ENCODE measurements at regions not wholly inside any gene's neighbourhood (a gene's known extent, or its start where the extent isn't known, plus 50 kb on each side); places are given as distances from the start of the nearest gene placed in this dataset.

- DNase-seq: peak; percentile 26
Observed at GRCh38 chr13:72151241-72151640, 284.2 kb upstream of the DACH1 start.

DNA sequence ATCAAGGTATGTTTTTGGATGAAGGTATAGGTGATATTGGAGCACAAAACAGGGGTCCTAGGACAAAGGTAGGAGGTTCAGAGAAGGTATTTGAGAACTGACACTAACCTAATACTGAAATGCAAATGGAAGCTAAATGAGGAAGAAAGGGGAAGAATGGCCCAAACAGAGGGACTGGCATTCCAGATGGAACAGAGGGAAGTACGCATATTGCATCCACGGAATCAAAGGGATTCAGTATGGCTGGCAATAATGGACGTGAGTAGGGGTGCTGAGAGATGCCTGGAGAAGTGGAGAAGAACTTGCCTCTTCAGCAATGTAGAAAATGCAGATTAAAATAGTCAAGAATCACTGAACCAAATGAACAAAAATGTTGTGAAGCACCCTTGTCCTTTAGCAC, 283.5 kb upstream of the DACH1 start:
- DNase-seq: no peak

- DNase-seq: no peak
Observed at GRCh38 chr13:72149701-72150100, 282.7 kb upstream of the DACH1 start.

- no peak for DNase-seq
Observed at GRCh38 chr13:72146816-72147215, 279.8 kb upstream of the DACH1 start.

GRCh38 chr13:72145383-72145782, 278.4 kb upstream of the DACH1 start:
- DNase-seq: no peak

DNA sequence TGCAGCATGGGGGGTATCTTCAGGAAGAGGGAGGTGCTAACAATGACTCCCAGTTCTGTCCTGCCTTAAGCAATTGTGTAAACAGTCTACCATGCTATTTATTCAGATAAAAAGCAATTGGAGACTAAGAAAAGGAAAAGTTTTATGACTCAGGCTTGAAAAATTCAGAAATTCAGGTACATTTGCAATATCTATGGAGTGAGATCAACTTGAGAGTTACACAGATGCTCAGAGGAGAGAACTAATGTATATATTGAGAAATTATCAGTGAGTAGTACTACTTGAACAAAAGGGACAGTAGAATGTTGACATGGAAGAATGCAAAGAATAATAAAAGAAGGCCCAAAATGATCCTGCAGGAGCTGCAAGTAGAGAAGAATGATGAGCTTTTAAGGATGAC, 277.6 kb upstream of the DACH1 start:
- DNase-seq: no peak

- DNase-seq: peak; percentile 39
Observed at GRCh38 chr13:72141855-72142519, 275.0 kb upstream of the DACH1 start.

GRCh38 chr13:72139192-72139591, 272.2 kb upstream of the DACH1 start:
- DNase-seq: no peak

GRCh38 chr13:72132075-72132474, 265.1 kb upstream of the DACH1 start:
- no peak for DNase-seq

DNA sequence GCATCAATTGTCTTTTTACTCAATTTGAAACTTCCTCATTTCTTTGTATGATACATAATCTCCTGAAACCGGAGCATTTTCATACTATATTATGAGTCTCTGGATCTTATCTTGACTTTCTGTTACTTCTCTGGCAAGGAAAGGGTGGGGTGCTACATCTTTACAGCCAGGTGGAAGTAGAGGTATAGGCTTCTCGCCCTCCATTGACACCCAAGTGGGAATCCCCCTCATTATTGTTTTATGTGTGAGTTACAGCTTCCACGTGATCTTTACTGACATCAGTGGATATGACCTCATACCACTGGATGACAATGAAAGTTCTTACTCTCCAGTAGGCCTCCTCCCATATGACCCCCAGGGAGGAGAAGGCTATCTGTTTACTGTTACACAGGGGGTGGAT, 262.1 kb upstream of the DACH1 start:
- DNase-seq: no peak

DNA sequence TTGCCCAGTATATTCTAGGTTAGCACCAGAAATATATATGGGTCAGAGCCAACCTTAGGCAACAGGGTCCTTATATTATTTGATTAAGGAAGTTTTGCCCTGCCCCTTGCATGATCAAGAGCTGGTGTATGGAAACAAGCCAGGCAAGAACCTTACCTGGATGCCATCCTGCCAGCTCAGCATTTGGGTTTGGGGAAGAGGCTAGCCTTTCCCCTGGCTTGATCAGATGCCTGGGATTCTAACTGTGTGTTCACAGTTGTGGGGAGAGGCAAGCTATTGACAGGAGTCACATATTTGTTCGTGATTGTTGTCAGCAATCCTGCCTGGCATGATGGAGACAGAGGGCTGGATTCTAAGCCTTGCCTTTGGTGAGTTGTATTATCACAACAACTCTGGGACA, 260.0 kb upstream of the DACH1 start:
- DNase-seq: no peak

GRCh38 chr13:72126424-72126823, 259.4 kb upstream of the DACH1 start:
- no peak for DNase-seq

GRCh38 chr13:72125561-72125960, 258.6 kb upstream of the DACH1 start:
- no peak for DNase-seq

GRCh38 chr13:72122661-72123255, 255.8 kb upstream of the DACH1 start:
- no peak for DNase-seq

GRCh38 chr13:72121466-72121865, 254.5 kb upstream of the DACH1 start:
- peak; percentile 39 for DNase-seq

- DNase-seq: peak; percentile 25
Observed at GRCh38 chr13:72120632-72121031, 253.6 kb upstream of the DACH1 start.

- DNase-seq: no peak
Observed at GRCh38 chr13:72113931-72114330, 246.9 kb upstream of the DACH1 start.

GRCh38 chr13:72113076-72113475, 246.1 kb upstream of the DACH1 start:
- no peak for DNase-seq

GRCh38 chr13:72112216-72112615, 245.2 kb upstream of the DACH1 start:
- no peak for DNase-seq

DNA sequence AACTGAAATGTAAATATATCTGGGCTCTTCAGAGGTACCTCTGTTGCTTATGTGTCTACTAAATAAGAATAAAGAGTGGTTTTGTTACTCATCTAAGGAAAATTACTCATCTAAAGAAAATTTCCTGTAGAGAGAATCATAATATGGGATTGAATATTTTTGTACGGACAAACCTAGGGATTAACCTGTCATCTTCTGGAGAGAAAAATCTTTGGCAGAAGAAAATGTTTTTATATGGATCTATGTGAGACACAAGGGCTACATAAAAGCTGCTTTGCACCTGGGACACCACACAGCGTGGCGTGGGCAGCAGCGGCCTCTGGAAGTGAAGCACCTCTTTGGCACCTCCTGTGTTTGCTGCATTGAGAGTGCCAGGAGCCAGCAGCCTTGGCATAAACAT, 242.9 kb upstream of the DACH1 start:
- DNase-seq: no peak

- no peak for DNase-seq
Observed at GRCh38 chr13:72104656-72105180, 237.7 kb upstream of the DACH1 start.

- DNase-seq: no peak
Observed at GRCh38 chr13:72101768-72102400, 234.9 kb upstream of the DACH1 start.

- DNase-seq: no peak
Observed at GRCh38 chr13:72100339-72100738, 233.3 kb upstream of the DACH1 start.

DNA sequence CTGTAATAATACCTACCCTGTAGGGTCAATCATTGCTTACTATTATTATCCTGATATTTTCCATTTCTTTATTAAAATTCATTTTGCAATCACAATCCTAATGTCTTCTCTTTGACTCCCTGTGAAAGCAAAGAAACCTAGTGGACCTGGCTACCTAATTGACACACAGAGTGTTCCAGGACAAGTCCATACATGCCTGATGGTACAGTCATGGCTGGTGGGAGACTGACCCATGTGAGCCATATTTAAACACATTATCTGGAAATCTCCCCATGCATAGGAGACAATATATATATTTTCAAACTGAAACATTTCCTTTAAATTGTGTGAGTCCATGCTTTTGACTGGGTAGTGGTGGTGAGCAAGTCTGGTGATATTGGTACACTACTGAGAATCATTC, 230.6 kb upstream of the DACH1 start:
- no peak for DNase-seq

Measured in eye (tissue), 1 donor.